HCT116 (cell line): ENCODE measurements at regions not wholly inside any gene's neighbourhood (a gene's known extent, or its start where the extent isn't known, plus 50 kb on each side); places are given as distances from the start of the nearest gene placed in this dataset.

Source experiments
- ATAC-seq: fragments of 200-7000 bp; cut with Tn5 transposase; 2 replicates; pipeline ENCODE4 v1.9.1; 2020; ENCODE audit warnings: mild to moderate bottlenecking, moderate library complexity
- BruUV-seq: library from RNA; stranded (reverse); fragments of 400-500 nt; replicated peaks from 2 replicates; lab custom pipeline; 2021; lab: Mats Ljungman, UMichigan
- CTCF ChIA-PET: fragments of 300-600 bp; sonication (Branson Sonifier 250); formaldehyde crosslinking; loops from one replicate; lab custom pipeline; 2021; ENCODE audit warnings: antibody characterized with exemption; lab: Charles Lee
- POLR2A ChIA-PET: fragments of 300-600, 350-600 bp; sonication (Branson Sonifier 250); formaldehyde crosslinking; loops from one replicate; lab custom pipeline; 2021; ENCODE audit warnings: antibody characterized with exemption; lab: Charles Lee
- RAD21 ChIA-PET, 2 experiments: fragments of 300-600 bp; sonication (Branson Sonifier 250); formaldehyde crosslinking; loops; one replicate each; lab custom pipeline; 2023; ENCODE audit warnings: low total read pairs in 2 of 2; ENCODE audit not compliant: uncharacterized antibody in 2 of 2, unreplicated experiment in 2 of 2, low non-redundant PET in 1 of 2; lab: Charles Lee
- DNase-seq: peaks from one replicate; pipeline ENCODE4 v3.0.0-alpha.2; 2010; ENCODE audit warnings: low read depth, low spot score
- H2AFZ ChIP-seq: fragments of 200-600 bp; shearing (Covaris generic), sonication (generic); 2 replicates; pipeline ENCODE4 v1.6.1; 2017; ENCODE audit warnings: low read depth, mixed run types, mixed read lengths, antibody characterized with exemption, low read length; ENCODE audit not compliant: poor library complexity, severe bottlenecking
- H3K27ac ChIP-seq: 2 replicates; pipeline ENCODE4 v1.5.1; 2012; ENCODE audit warnings: low read depth, low read length
- H3K27me3 ChIP-seq: fragments of 200-600 bp; sonication (generic); 2 replicates; pipeline ENCODE4 v1.6.1; 2016; ENCODE audit warnings: mixed run types, low read length, mixed read lengths; ENCODE audit not compliant: insufficient read depth
- H3K36me3 ChIP-seq, 2 experiments: fragments of 200-500 bp in 1 of 2; fragments of 200-600 bp in 1 of 2; sonication (Bioruptor generic) in 1 of 2; sonication (generic) in 1 of 2; 2 replicates each; pipeline versions ENCODE4 v1.5.1 to v1.6.1; 2014 to 2016; ENCODE audit warnings: low read length in 2 of 2, inconsistent platforms in 1 of 2, mixed read lengths in 1 of 2, mixed run types in 1 of 2; ENCODE audit not compliant: insufficient read depth in 2 of 2, control insufficient read depth in 1 of 2
- H3K4me1 ChIP-seq, 2 experiments: fragments of 200-600 bp in 1 of 2; sonication (generic) in 1 of 2; 2 replicates each; pipeline versions ENCODE4 v1.5.1 to v1.6.1; 2012 to 2017; ENCODE audit warnings: low read length in 2 of 2, inconsistent platforms in 1 of 2, mild to moderate bottlenecking in 1 of 2, mixed read lengths in 1 of 2, mixed run types in 1 of 2, moderate library complexity in 1 of 2; ENCODE audit not compliant: insufficient read depth in 2 of 2, control insufficient read depth in 1 of 2
- H3K4me2 ChIP-seq: fragments of 200-600 bp; sonication (generic); 2 replicates; pipeline ENCODE4 v1.6.1; 2017; ENCODE audit warnings: mixed run types, low read length, mixed read lengths
- H3K4me3 ChIP-seq, 2 experiments: fragments of 200-600 bp in 1 of 2; sonication (generic) in 1 of 2; replicated peaks in 1 of 2; 2 replicates each; pipeline ENCODE4 v1.5.1; 2011 to 2016; ENCODE audit warnings: low read length in 2 of 2, control low read depth in 1 of 2, low read depth in 1 of 2, mild to moderate bottlenecking in 1 of 2, mixed read lengths in 1 of 2, mixed run types in 1 of 2
- H3K79me2 ChIP-seq: fragments of 200-600 bp; sonication (generic); 2 replicates; pipeline ENCODE4 v1.6.1; 2017; ENCODE audit warnings: mild to moderate bottlenecking, mixed run types, low read length, moderate library complexity, mixed read lengths; ENCODE audit not compliant: insufficient read depth
- H3K9ac ChIP-seq: fragments of 200-600 bp; sonication (generic); 2 replicates; pipeline ENCODE4 v1.6.1; 2016; ENCODE audit warnings: low read length, mixed read lengths
- H3K9me2 ChIP-seq: fragments of 200-600 bp; sonication (generic), shearing (Covaris generic); 2 replicates; pipeline ENCODE4 v1.6.1; 2017; ENCODE audit warnings: mixed run types, mild to moderate bottlenecking, moderate library complexity; ENCODE audit not compliant: insufficient read depth
- H3K9me3 ChIP-seq, 2 experiments: fragments of 200-500 bp in 1 of 2; fragments of 200-600 bp in 1 of 2; sonication (Bioruptor generic) in 1 of 2; sonication (generic) in 1 of 2; 2 replicates each; pipeline ENCODE4 v1.6.1; 2014 to 2017; ENCODE audit warnings: low read length in 2 of 2, mixed read lengths in 2 of 2, inconsistent platforms in 1 of 2, low read depth in 1 of 2, mild to moderate bottlenecking in 1 of 2, mixed run types in 1 of 2, moderate library complexity in 1 of 2; ENCODE audit not compliant: control insufficient read depth in 1 of 2, insufficient read depth in 1 of 2
- H4K20me1 ChIP-seq: fragments of 200-600 bp; sonication (generic), shearing (Covaris generic); 2 replicates; pipeline ENCODE4 v1.6.1; 2017; ENCODE audit warnings: mixed run types, mild to moderate bottlenecking, moderate library complexity; ENCODE audit not compliant: insufficient read depth
- CBX3 ChIP-seq: IDR thresholded peaks from 2 replicates; pipeline ENCODE4 v1.6.1; 2012; ENCODE audit warnings: low read depth
- CTCF ChIP-seq, 3 experiments: fragments of 200-600 bp in 1 of 3; sonication (generic) in 1 of 3; IDR thresholded peaks in 2 of 3; conservative IDR thresholded peaks in 1 of 3; 2 replicates each; pipeline ENCODE4 v1.5.1; 2012 to 2017; ENCODE audit warnings: low read depth in 2 of 3, low read length in 2 of 3, antibody characterized with exemption in 1 of 3, borderline replicate concordance in 1 of 3, control low read depth in 1 of 3, mild to moderate bottlenecking in 1 of 3, mixed read lengths in 1 of 3, mixed run types in 1 of 3, moderate library complexity in 1 of 3; ENCODE audit not compliant: insufficient read depth in 1 of 3
- ELF1 ChIP-seq: IDR thresholded peaks from 2 replicates; pipeline ENCODE4 v1.6.1; 2012; ENCODE audit warnings: low read depth, borderline replicate concordance
- EZH2 ChIP-seq: fragments of 200-600 bp; sonication (generic); IDR thresholded peaks from 2 replicates; pipeline ENCODE4 v1.6.1; 2017; ENCODE audit warnings: antibody characterized with exemption, mixed run types
- EZH2phosphoT487 ChIP-seq: fragments of 200-600 bp; IDR thresholded peaks from 2 replicates; pipeline ENCODE4 v1.6.1; 2018; ENCODE audit warnings: antibody characterized with exemption, borderline replicate concordance
- FOSL1 ChIP-seq: IDR thresholded peaks from 2 replicates; pipeline ENCODE4 v1.6.1; 2012; ENCODE audit warnings: low read depth
- JUND ChIP-seq: IDR thresholded peaks from 2 replicates; pipeline ENCODE4 v1.6.1; 2012
- POLR2A ChIP-seq: IDR thresholded peaks from 2 replicates; pipeline ENCODE4 v1.7.0; 2011; ENCODE audit warnings: borderline replicate concordance; ENCODE audit not compliant: insufficient read depth, insufficient read length; ENCODE audit errors: extremely low read depth
- POLR2AphosphoS5 ChIP-seq: IDR thresholded peaks from 2 replicates; pipeline ENCODE4 v1.6.1; 2011; ENCODE audit warnings: mild to moderate bottlenecking, low read depth, low read length, moderate library complexity
- RAD21 ChIP-seq: IDR thresholded peaks from 2 replicates; pipeline ENCODE4 v1.6.1; 2012; ENCODE audit warnings: low read depth, mild to moderate bottlenecking
- REST ChIP-seq: IDR thresholded peaks from 2 replicates; pipeline ENCODE4 v1.6.1; 2012; ENCODE audit warnings: low read depth
- SIN3A ChIP-seq: IDR thresholded peaks from 2 replicates; pipeline ENCODE4 v1.6.1; 2012; ENCODE audit warnings: low read depth
- SP1 ChIP-seq: IDR thresholded peaks from 2 replicates; pipeline ENCODE4 v1.6.1; 2012; ENCODE audit warnings: low read depth
- TCF7L2 ChIP-seq: IDR thresholded peaks from 2 replicates; pipeline ENCODE4 v1.7.0; 2011; ENCODE audit warnings: borderline replicate concordance, inconsistent platforms; ENCODE audit not compliant: insufficient read depth, insufficient read length; ENCODE audit errors: extremely low read depth
- YY1 ChIP-seq: IDR thresholded peaks from 2 replicates; pipeline ENCODE4 v1.6.1; 2011; ENCODE audit warnings: low read length, low read depth, moderate library complexity, mild to moderate bottlenecking; ENCODE audit not compliant: insufficient replicate concordance; ENCODE audit errors: extremely low read depth
- ZFX ChIP-seq: fragments of 450-650 bp; IDR thresholded peaks from 2 replicates; pipeline ENCODE4 v1.6.1; 2017
- ZNF274 ChIP-seq: fragments of 200-500 bp; sonication (Bioruptor generic); IDR thresholded peaks from 2 replicates; pipeline ENCODE4 v1.6.1; 2014; ENCODE audit warnings: mild to moderate bottlenecking, low read depth, low read length, inconsistent platforms
- intact Hi-C: fragments of 100-400 bp; cut with micrococcal nuclease; formaldehyde crosslinking; loops from 2 replicates; pipeline ENCODE4 v1.10.0; 2022
- TF ChIP-seq, protein P1 (sequence below): IDR thresholded peaks from 2 replicates; pipeline ENCODE4 v1.6.1; 2012
- TF ChIP-seq, protein P2 (sequence below): IDR thresholded peaks from 2 replicates; pipeline ENCODE4 v1.6.1; 2011; ENCODE audit warnings: mild to moderate bottlenecking, low read length, moderate library complexity; ENCODE audit not compliant: insufficient replicate concordance; ENCODE audit errors: extremely low read depth

GRCh38 chr3:194955546-194955945 lies 269.9 kb downstream of the FAM43A start:
- DNase-seq (no peak), ATAC-seq (no peak)
- Histone ChIP-seq H3K79me2 (no peaks in the 10 kb centered on the region), H3K4me3 (no peak overlapping the region), H2AFZ (no peak overlapping the region), H3K9me2 (no peaks in the 10 kb centered on the region), H3K36me3 (no peaks in the 10 kb centered on the region), H4K20me1 (no peaks in the 10 kb centered on the region), H3K27ac (no peak overlapping the region), H3K4me1 (no peaks in the 10 kb centered on the region), H3K9ac (no peak overlapping the region), H3K4me2 (no peak overlapping the region), H3K27me3 (no peaks in the 10 kb centered on the region; the same call in 1 of the 2 replicates), H3K9me3 (no peaks in the 10 kb centered on the region)
- TF ChIP-seq EZH2 (no peak), POLR2AphosphoS5 (no peak), SIN3A (no peak), EZH2phosphoT487 (no peak), FOSL1 (no peak), YY1 (no peak), REST (no peak), ELF1 (no peak), ZFX (no peak), ZNF274 (no peak), JUND (no peak), RAD21 (no peak), TCF7L2 (no peak), SP1 (no peak), CBX3 (no peak), CTCF (IDR thresholded peaks at IDR 0.05 in 2 of 3, conservative IDR thresholded peaks at IDR 0.05 in 1 of 3; ENCODE audit: borderline replicate concordance in 1 of 3, insufficient read depth in 1 of 3, low read depth in 2 of 3, low read length in 2 of 3) (no peak), POLR2A (no peak)
- TF ChIP-seq, protein P1, sequence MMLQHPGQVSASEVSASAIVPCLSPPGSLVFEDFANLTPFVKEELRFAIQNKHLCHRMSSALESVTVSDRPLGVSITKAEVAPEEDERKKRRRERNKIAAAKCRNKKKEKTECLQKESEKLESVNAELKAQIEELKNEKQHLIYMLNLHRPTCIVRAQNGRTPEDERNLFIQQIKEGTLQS, result no peak
- TF ChIP-seq, protein P2, sequence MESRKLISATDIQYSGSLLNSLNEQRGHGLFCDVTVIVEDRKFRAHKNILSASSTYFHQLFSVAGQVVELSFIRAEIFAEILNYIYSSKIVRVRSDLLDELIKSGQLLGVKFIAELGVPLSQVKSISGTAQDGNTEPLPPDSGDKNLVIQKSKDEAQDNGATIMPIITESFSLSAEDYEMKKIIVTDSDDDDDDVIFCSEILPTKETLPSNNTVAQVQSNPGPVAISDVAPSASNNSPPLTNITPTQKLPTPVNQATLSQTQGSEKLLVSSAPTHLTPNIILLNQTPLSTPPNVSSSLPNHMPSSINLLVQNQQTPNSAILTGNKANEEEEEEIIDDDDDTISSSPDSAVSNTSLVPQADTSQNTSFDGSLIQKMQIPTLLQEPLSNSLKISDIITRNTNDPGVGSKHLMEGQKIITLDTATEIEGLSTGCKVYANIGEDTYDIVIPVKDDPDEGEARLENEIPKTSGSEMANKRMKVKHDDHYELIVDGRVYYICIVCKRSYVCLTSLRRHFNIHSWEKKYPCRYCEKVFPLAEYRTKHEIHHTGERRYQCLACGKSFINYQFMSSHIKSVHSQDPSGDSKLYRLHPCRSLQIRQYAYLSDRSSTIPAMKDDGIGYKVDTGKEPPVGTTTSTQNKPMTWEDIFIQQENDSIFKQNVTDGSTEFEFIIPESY, result no peak
- no TSS peak for BruUV-seq
- intact Hi-C loops, result no loop called here
- ChIA-PET RAD21 (no interaction called here), CTCF (no interaction called here), POLR2A (interaction anchor here (0.7 kb wide), 1 partner anchor 274 kb away, joined by 3 read pairs; no protein-coding TSS in a partner anchor)
